ENCODE measurements at regions not wholly inside any gene's neighbourhood (a gene's known extent, or its start where the extent isn't known, plus 50 kb on each side); places are given as distances from the start of the nearest gene placed in this dataset.
"Not testable (repeated sequence)": the region's sequence is repeated elsewhere in the genome, so short reads cannot be mapped to it uniquely, and the experiment has no call there.

DNA sequence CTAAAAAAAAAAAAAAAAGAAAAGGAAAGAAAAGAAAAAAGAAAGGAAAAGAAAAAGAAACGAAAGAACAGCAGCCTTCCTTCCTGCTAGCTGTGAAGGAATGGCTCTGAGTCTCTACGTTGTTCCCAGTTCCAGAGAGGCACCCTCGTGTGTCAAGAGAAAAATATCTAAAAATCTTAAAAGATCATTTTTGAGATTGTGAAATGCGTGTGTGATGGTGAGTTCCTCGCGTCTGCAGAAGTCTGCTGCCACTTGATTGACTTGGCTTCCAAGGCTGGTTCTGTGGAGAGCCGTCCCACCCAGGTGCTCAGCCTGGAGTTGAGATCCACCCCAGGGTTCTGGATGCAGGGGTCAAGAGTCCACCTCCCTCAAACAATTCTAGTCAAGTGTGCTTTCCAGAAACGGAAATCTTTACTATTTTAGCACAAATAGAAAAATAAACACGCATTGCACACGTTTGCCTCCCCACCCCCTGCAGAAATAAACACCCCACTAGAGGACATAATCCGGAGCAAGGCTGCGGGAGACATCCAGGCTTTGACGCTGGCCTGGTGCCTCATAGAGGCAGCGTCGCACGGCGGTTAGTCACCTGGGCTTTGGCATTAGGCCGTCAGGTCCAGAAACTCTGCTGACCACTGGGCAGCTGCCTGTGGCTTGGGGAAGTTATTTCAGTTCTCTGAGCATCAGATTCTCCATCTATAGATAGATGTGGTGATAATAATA, 265.4 kb downstream of the FAM43A start:
- no peak for DNase-seq (ENCODE audit: low read depth)

- not testable (repeated sequence) for DNase-seq (ENCODE audit: low read depth)
Observed at GRCh38 chr3:194951629-194951920, 265.9 kb downstream of the FAM43A start.

DNA sequence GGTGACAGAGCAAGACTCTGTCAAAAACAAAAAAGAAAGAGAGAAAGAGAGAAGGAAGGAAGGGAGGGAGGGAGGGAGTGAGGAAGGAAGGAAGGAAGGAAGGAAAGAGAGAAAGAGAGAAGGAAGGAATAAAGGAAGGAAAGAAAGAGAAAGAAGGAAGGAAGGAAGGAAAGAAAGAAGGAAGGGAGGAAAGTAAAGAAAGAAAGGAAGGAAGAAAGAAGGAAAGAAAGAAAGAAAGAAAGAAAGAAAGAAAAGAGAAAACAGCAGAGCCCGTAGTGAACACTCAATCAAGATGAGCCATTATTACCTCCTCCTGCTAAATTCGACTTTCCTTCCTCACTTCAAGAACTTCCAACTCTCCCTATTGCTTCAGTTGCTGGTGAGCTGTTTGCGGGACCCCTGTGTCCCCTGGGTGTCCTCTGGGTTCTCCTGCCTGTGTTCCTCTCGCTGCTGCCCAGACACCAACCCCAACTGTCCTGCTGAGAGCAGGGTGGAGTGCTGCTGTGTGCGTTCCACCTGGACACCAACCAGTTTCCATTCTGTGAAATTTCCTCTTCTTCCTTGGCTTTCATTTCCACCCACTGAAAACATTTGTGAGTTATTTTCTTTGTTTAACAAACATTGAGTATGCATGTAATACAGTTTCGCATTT, 266.4 kb downstream of the FAM43A start:
- no peak for DNase-seq (ENCODE audit: low read depth)

DNA sequence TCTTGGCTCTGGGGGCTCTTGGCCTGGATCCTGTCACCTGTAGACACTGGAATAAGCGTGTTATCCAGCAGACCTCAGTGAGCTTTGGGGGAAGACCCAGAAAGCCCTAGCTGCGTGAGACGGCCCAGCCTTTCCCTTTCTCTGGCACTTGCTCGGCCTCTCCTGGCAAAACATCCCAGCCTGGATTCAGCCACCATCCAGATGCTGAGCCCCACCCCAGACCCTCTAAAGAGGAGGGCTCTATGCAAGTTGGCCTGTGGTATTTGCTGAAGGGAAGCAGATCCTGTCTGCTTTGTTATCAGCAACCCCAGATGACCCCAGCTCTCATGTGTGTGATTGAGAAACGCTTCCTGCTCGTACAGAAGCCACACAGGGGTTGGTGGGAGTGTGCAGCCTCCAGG, 267.2 kb downstream of the FAM43A start:
- no peak for DNase-seq (ENCODE audit: low read depth)

- DNase-seq (ENCODE audit: low read depth), result no peak
Observed at GRCh38 chr3:194953291-194953690, 267.6 kb downstream of the FAM43A start.

GRCh38 chr3:194955546-194955945, 269.9 kb downstream of the FAM43A start:
- DNase-seq (ENCODE audit: low read depth), result no peak

- DNase-seq (ENCODE audit: low read depth), result no peak
Observed at GRCh38 chr3:194955979-194956696, 270.5 kb downstream of the FAM43A start.

DNA sequence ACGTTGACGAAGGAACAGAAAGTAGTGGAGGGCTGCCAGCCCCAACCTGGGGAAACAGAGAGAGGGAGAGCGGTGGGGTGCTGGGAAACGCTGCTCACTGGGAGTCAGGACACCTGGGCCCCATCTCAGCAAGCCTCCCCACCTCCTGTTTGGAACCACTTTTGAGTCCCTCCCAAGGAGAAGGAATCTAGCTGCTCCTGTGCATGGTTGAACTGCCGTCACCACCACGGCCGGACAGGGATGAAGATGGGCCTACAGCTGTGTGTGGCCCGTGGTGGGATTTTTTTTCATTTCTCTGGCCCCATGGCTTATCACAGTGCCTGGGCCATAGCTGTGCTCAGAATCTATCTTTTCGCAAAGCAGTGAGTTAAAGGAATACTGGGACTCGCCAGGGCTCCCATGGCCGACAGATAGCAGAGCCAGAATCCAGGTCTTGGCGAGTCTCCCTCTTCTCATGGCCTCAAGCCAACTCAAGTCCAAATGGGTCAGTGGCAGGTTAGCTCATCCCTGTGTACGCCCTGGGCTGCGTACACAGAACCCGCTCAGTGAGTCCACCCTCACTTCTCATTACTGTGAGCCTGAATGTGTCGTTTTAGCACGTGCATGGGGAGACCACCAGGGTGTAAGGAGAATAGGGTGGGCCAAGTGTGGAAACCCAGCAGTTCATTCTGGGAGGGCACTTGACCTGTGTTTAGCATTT, 271.2 kb downstream of the FAM43A start:
- no peak for DNase-seq (ENCODE audit: low read depth)

DNA sequence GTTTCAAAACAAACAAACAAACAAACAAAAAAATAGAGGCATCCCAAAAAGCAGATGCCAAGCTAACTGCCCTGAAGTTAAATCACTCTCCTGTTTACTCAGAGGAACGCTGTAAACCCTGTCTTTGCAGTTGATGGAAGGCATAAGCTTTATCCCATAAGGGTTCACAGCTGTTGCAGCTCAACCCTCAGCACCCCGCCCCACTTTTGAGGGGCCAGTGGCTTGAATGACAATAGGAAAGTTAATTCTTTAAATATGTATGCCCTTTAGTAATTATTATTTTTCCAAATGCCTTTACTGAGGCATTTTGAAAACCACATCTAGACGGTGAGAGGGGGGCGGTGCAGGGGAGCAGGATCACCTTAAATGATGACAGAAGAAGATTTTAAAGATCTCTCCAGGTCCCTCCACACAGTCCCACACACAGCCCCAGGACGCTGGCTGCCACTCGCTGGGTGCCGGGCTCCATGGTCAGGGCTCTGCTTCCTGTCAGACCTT, 272.1 kb downstream of the FAM43A start:
- DNase-seq (ENCODE audit: low read depth), result no peak

DNA sequence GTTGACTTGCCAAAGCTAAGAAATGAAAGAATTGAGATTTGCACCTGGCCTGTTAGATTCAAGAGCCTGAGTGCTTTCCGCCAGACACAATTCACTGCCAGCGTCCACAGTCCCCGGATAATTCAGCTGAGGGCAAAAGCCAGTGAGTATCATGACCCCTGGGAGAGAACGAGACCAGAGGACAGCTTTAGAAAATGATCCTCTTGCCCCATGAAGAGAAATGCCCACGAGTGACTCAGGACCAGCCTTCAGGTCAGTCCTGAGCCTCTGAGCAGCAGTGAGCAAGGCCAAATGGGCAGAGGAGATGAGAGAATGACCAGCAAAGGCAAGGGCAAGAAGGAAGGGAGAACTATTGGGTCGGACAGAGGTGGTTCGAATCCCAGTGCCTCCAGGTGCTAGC, 273.5 kb downstream of the FAM43A start:
- no peak for DNase-seq (ENCODE audit: low read depth)

GRCh38 chr3:194959666-194960065, 274.0 kb downstream of the FAM43A start:
- not testable (repeated sequence) for DNase-seq (ENCODE audit: low read depth)

GRCh38 chr3:194960446-194961032, 274.9 kb downstream of the FAM43A start:
- no peak for DNase-seq (ENCODE audit: low read depth)

DNA sequence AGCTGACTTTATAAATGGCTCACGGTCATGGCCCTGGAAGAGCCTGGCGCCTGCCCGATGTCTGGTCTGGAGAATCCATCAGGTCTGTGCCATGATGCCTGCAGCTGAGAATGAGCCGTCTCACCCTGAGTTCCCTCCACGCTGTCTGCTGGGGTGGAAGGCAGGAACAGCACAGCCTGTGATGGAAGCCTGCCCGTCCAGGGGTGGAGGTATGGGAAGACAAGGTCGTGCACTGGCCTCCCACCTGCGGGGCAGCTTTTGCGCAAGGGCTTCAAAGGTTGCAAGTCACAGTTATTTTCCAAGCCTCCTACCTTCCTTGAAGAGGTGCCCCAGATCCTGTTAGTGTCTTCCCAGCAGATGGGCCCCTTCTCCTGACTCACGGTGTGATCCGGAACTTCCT, 275.5 kb downstream of the FAM43A start:
- no peak for DNase-seq (ENCODE audit: low read depth)

DNA sequence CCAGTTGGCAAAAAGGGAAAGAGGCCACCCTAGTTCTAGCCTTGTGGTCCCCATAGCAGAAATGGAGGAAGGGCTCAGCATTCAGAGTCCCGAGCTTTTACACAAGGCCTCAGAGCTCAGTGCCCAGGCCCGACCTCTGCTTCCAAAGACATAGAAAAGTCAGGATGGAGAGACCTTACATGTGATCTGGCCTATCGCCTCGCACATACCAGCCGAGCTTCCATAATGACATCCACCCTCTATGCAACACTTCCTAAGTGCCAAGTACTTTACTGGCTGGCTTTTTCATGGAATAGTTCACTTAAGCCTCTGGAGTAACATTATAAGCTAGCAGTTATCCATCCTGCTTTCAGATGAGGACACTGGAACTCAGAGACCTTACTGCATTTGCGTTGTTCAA, 275.9 kb downstream of the FAM43A start:
- DNase-seq (ENCODE audit: low read depth), result no peak

GRCh38 chr3:194962056-194962455, 276.4 kb downstream of the FAM43A start:
- no peak for DNase-seq (ENCODE audit: low read depth)

- no peak for DNase-seq (ENCODE audit: low read depth)
Observed at GRCh38 chr3:194964809-194965208, 279.1 kb downstream of the FAM43A start.

GRCh38 chr3:194967151-194968117, 281.8 kb downstream of the FAM43A start:
- DNase-seq (ENCODE audit: low read depth), result no peak

GRCh38 chr3:194970066-194970465, 284.4 kb downstream of the FAM43A start:
- DNase-seq (ENCODE audit: low read depth), result no peak

DNA sequence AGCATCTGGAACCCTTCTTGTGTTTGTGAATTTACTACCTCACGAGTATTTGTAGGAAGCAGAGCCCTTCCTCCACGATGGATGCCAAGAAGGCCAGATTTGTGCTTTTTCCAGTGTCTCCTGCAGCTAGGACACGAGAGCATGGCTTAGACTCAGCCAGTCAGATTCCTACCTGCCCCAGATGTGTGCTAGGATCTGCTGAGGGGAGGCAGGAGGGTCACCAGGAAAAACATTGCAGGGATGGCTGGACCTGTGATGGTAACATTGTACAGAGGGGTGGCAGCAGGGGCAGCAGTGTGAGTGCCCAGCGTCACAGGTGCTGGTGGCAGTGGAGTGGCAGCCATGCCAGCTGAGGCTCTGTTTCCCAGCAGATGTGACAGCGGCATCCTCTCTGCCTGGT, 285.3 kb downstream of the FAM43A start:
- DNase-seq (ENCODE audit: low read depth), result no peak

DNA sequence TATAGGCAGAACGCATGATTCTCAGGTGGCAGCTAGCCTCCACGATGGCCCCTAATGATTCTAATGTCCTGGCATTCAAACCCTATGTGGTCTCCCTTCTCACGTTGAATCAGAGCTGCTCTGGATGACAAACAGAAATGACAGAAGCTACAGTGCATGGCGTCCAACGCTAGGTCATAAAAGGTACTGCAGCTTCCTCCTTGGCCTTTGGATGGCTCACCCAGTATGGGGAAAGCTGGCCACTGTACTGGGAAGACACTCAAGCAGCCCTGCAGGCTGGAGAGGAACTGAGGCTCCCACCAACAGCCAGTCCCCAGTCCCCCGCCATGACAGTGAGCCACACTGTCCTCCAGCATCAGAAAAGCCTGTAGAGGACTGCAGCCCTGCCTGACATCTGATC, 286.3 kb downstream of the FAM43A start:
- no peak for DNase-seq (ENCODE audit: low read depth)

DNA sequence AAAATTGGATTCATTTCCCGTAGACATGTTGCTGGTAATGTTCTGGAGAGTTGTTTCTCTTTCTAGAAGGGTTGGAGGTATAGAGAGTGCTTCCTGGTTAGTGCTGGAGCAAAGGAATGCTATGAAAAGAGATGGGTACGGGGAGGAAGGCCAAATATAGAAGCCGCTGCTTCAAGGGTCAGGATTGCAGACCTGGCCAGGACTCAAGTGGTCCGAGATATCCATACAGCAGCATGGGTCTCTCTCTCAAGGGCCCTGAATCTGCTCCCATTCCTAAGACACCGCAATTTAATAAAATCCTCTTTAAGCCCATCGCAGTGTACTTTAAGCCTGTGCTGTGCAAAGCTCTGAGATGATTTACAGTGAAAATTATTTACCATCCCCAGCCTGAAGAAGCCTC, 287.0 kb downstream of the FAM43A start:
- no peak for DNase-seq (ENCODE audit: low read depth)
